ENCODE measurements at regions not wholly inside any gene's neighbourhood (a gene's known extent, or its start where the extent isn't known, plus 50 kb on each side); places are given as distances from the start of the nearest gene placed in this dataset.

- TF ChIP-seq CTCF (conservative IDR thresholded peaks at IDR 0.05; ENCODE audit: low read depth, low read length): no peak
- TF ChIP-seq EZH2 (IDR thresholded peaks at IDR 0.05; ENCODE audit: low read length, unreplicated experiment): no peak
These were observed 68.2 kb downstream of the MBD3L1 start for GRCh38 chr19:8900421-8900820.
